T-helper 2 cell treated with Interferon-gamma antibody and Interleukin-4, amounts not matched to agents 100 ng/mL and 5 ng/mL, for 36 hours (primary cell): ENCODE measurements at regions not wholly inside any gene's neighbourhood (a gene's known extent, or its start where the extent isn't known, plus 50 kb on each side); places are given as distances from the start of the nearest gene placed in this dataset.
"Not testable (repeated sequence)": the region's sequence is repeated elsewhere in the genome, so short reads cannot be mapped to it uniquely, and the experiment has no call there.

Experiments used
- intact Hi-C: fragments of 100-400 bp; cut with micrococcal nuclease; formaldehyde crosslinking; loops from one replicate; pipeline ENCODE4 v1.15.1; 2023

GRCh38 chr13:52565324-52565723 lies 76.9 kb upstream of the HNRNPA1L2 start:
- intact Hi-C loops = not testable (repeated sequence)

GRCh38 chr13:52569904-52570602 lies 72.2 kb upstream of the HNRNPA1L2 start:
- intact Hi-C loops = loop anchor here (5.0 kb wide), 1 partner anchor 397 kb away; no protein-coding TSS in a partner anchor

GRCh38 chr13:52571163-52571562 lies 71.1 kb upstream of the HNRNPA1L2 start:
- intact Hi-C loops = loop anchor here (5.0 kb wide), 1 partner anchor 396 kb away; no protein-coding TSS in a partner anchor

- intact Hi-C loops = not testable (repeated sequence)
Measured at GRCh38 chr13:52582962-52583361, 59.3 kb upstream of the HNRNPA1L2 start.
